GM19238 (cell line): ENCODE measurements at regions not wholly inside any gene's neighbourhood (a gene's known extent, or its start where the extent isn't known, plus 50 kb on each side); places are given as distances from the start of the nearest gene placed in this dataset.
"Not testable (repeated sequence)": the region's sequence is repeated elsewhere in the genome, so short reads cannot be mapped to it uniquely, and the experiment has no call there.

Source experiments
- DNase-seq: peaks from one replicate; pipeline ENCODE4 v3.0.0; 2011; ENCODE audit warnings: low spot score; ENCODE audit not compliant: insufficient read length

GRCh38 chr4:75287738-75288517, 226.3 kb downstream of the RCHY1 start:
- no peak for DNase-seq

GRCh38 chr4:75285837-75286236, 228.4 kb downstream of the RCHY1 start:
- DNase-seq: no peak

DNA sequence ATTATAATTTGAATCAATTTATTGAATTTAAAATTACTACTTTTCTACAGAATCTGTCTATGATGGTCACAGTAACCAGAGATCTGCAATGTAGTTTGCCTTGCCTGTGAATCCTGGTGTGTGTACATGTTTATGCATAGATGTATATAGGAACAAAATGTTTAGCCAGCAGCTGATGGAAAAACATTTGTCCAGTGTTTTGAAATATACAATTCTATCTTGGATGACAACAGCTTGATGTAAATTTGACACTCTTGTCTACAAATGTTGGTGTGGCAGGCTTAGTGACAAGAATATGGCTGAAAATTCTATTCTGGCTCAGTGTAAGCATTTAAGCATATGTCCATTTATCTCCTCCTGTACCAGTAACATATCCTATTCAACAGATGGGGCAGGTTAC, 229.4 kb downstream of the RCHY1 start:
- DNase-seq: no peak

DNA sequence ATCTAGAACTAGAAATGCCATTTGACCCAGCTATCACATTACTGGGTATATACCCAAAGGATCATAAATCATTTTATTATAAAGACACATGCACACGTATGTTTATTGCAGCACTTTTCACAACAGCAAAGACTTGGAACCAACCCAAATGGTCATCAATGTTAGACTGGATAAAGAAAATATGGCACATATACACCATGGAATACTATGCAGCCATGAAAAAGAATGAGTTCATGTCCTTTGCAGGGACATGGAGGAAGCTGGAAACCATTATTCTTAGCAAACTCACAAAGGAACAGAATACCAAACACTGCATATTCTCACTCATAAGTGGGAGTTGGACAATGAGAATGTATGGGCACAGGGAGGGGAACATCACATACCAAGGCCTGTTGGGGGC, 233.7 kb downstream of the RCHY1 start:
- not testable (repeated sequence) for DNase-seq

GRCh38 chr4:75259306-75259705, 254.9 kb downstream of the RCHY1 start:
- DNase-seq: no peak

- DNase-seq: no peak
These were observed 258.9 kb downstream of the RCHY1 start for GRCh38 chr4:75255261-75255660.

- DNase-seq: no peak
These were observed 259.5 kb downstream of the RCHY1 start for GRCh38 chr4:75254745-75255144.

DNA sequence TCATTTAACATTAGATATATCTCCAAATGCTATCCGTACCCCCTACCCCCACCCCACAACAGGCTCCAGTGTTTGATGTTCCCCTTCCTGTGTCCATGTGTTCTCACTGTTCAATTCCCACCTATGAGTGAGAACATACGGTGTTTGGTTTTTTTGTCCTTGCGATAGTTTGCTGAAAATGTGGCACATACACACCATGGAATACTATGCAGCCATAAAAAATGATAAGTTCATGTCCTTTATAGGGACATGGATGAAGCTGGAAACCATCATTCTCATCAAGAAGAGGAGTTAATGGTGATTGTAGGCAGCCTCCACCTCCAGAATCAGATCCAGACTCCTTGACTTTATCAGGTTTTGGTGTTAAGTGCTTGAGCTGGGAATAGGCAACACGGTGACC, 261.1 kb downstream of the RCHY1 start:
- DNase-seq: not testable (repeated sequence)

GRCh38 chr4:75251547-75251946, 262.7 kb downstream of the RCHY1 start:
- DNase-seq: no peak

GRCh38 chr4:75249739-75250138, 264.5 kb downstream of the RCHY1 start:
- DNase-seq: no peak

DNA sequence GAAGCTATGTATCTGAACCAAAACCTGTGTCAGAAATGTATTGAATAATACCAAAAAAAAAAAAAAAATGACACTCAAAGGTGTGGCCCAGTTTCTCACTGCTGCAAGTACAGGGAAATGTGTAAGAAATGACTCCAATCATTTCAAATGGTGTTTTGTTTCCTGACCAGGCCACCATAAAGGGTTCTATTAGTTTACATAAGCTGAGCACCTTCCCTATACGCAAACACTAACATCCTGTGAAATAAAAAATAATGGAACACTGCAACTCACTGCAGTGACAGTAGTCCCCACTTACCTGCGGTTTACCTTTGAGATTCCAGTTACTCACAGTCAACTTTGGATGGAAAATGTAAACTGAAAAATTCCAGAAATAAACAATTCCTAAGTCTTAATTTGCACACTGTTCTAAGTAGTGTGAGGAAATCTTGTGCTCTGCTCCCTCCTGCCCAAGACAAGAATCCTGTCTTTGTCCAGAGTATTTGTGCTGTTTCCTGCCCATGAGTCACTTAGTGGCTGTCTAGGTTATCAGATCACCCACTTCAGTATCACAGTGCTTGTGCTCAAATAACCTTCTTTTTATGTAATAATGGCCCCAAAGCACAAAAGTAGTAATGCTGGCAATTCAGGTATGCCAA, 265.3 kb downstream of the RCHY1 start:
- DNase-seq: no peak

DNA sequence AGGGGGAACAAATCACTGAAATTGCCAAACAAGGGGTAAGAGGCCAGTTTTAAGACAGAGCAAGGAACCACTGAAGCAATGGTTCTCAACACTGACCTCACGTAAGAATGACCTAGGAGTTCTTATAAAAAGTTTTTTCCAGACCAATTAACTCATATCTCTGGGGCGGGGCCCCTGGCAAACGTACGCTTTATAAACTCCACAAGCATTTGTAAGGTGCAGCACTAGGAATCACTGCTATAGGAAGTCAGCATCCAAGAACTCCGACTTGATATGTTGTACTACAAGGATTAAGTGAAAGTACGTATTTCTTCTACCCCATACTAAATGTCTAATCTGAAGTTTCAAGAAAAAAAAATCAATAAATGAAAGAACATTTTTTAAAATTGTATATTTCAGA, 269.9 kb downstream of the RCHY1 start:
- DNase-seq: no peak

DNA sequence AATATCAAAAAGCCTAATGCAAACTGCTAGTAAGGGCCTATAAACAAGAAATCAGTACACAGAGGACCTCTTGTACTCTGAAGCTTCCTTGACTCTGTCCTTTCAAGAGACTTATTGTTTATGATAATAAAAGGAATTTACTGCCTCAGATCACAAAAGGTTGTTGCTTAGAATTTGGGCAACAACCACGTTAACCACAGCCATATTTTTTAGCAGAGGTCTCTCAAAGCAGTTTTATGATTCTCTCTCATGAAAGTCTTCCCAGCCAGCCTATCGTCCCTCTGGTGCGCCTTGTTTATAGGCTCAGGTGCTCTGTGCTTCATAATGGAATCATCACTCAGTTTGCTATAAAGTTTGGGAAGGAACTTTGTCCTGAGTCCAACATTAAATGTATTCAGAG, 270.6 kb downstream of the RCHY1 start:
- no peak for DNase-seq

DNA sequence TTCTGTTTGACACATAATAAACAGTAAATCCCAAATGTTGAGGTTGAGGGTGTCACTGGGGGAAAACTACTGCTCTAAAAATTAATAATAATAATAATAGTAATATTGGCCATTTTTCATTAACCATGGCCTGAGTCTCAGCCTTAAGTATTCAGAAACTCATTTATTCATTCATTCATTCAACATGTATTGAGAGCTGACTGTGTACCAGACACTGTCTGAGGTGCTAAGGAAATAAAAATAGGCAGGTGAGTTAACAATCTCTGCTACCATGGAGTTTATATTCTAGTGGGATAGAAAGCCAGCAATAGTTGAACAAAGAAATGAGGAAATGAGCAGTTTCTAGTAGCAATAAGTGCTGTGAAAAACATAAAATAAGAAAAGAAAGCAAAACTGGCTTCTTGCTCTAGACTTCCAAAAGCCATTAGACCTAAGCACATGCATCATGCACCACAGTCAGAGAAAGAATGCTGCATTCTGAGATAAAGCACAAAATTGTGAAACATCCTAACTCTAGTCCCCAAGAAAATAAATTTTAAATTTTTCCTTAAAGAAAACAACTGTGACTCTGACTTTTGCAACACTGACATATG, 278.7 kb downstream of the RCHY1 start:
- DNase-seq: peak; percentile 8

DNA sequence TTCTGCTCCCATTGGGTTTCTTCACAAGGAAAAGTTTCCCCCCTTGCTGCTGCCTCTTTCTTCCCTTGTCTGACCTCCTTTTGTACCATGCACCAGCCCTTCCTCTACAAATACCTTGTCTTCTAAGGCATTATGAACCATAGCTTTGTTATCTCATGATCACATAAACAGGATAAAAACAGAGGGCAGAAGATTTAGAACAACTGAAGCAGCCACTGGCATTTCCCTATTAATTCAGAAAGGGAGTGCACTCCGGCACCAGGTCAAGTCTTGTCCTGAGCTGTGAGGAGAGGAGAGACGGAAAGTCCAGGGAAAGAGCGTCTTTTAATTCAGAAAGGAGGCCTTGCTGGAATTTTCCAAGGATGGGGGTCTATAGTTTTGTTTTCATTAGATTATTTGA, 281.7 kb downstream of the RCHY1 start:
- DNase-seq: no peak

- no peak for DNase-seq
These were observed 284.2 kb downstream of the RCHY1 start for GRCh38 chr4:75229806-75230570.

- DNase-seq: no peak
These were observed 280.6 kb downstream of the PARM1 start for GRCh38 chr4:75213480-75213879.

- DNase-seq: no peak
These were observed 278.5 kb downstream of the PARM1 start for GRCh38 chr4:75211422-75211821.

- no peak for DNase-seq
These were observed 275.0 kb downstream of the PARM1 start for GRCh38 chr4:75207902-75208301.

GRCh38 chr4:75195111-75195510, 262.2 kb downstream of the PARM1 start:
- DNase-seq: no peak

DNA sequence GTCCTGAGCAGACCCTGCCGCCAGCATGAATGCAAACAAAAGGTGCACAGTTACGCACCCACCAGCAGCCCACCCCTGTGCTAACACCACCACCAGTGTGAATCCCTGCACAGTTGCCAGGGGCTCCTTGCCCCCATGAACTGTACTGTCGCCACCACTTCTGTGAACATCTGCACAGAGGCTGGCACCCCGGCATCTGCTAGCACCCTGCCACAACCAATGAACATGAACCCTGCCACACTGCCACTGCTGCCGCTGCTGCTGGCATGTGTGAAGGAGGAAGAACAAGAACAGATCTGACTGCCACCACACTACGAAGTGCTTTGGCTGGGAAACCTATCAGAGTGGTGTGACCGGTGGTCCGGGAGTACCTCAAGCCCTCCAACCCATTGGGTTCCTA, 261.3 kb downstream of the PARM1 start:
- no peak for DNase-seq

DNA sequence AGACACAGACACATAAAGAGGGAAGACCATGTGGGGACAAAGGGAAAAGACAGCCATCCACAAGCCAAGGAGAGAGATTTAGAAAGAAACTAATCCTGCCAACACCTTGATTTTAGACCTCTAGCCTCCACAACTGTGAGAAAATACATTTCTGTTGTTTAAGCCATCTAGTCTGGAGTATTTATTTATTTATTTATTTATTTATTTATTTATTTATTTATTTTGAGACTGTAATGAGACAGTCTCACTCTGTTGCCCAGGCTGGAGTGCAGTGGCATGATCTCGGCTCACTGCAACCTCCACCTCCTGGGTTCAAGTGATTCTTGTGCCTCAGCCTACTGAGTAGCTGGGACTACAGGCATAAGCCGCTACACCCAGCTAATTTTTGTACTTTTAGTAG, 259.3 kb downstream of the PARM1 start:
- DNase-seq: not testable (repeated sequence)
